Lung (tissue), 11 donors: ENCODE measurements at regions not wholly inside any gene's neighbourhood (a gene's known extent, or its start where the extent isn't known, plus 50 kb on each side); places are given as distances from the start of the nearest gene placed in this dataset.

Source experiments
- ATAC-seq: fragments of 200-7000 bp; cut with Tn5 transposase; one replicate; pipeline ENCODE4 v1.9.1; 2020; ENCODE audit warnings: moderate number of reproducible peaks; ENCODE audit not compliant: insufficient read depth, low FRiP score
- DNase-seq, 3 donors: peaks; one replicate each; pipeline ENCODE4 v3.0.0-alpha.2; 2013 to 2017
- H3K27ac ChIP-seq, 2 donors: one replicate each; pipeline ENCODE4 v1.5.1; 2013; ENCODE audit warnings: mild to moderate bottlenecking in 2 of 2, moderate library complexity in 2 of 2, control low read depth in 1 of 2, inconsistent platforms in 1 of 2, low read depth in 1 of 2, low read length in 1 of 2
- H3K27me3 ChIP-seq, 3 donors: one replicate each; pipeline ENCODE4 v1.5.1; 2013; ENCODE audit warnings: low read length in 2 of 3; ENCODE audit not compliant: control insufficient read depth in 3 of 3, insufficient read depth in 3 of 3
- H3K36me3 ChIP-seq, 4 donors: one replicate each; pipeline ENCODE4 v1.5.1; 2013; ENCODE audit warnings: low read length in 4 of 4, mild to moderate bottlenecking in 1 of 4, moderate library complexity in 1 of 4; ENCODE audit not compliant: control insufficient read depth in 4 of 4, insufficient read depth in 4 of 4
- H3K4me1 ChIP-seq, 5 donors: one replicate each; pipeline ENCODE4 v1.5.1; 2013; ENCODE audit warnings: low read length in 5 of 5, mild to moderate bottlenecking in 2 of 5, moderate library complexity in 1 of 5; ENCODE audit not compliant: control insufficient read depth in 5 of 5, insufficient read depth in 5 of 5
- H3K4me3 ChIP-seq: one replicate; pipeline ENCODE4 v1.5.1; 2013; ENCODE audit warnings: mild to moderate bottlenecking, control low read depth, moderate library complexity
- H3K9ac ChIP-seq, 2 donors: one replicate each; pipeline ENCODE4 v1.5.1; 2013; ENCODE audit warnings: low read length in 2 of 2, control low read depth in 1 of 2; ENCODE audit not compliant: insufficient read depth in 1 of 2
- H3K9me3 ChIP-seq, 4 donors: one replicate each; pipeline ENCODE4 v1.5.1; 2013; ENCODE audit warnings: low read length in 3 of 4, mild to moderate bottlenecking in 1 of 4, moderate library complexity in 1 of 4; ENCODE audit not compliant: control insufficient read depth in 4 of 4, insufficient read depth in 3 of 4
- WGBS, 2 donors: extraction: QIAGEN DNeasy Blood & Tissue Kit; methylation state at CpG; one replicate each; pipeline ENCODE4 v1.1.7; 2013; 5-methylcytosine and 5-hydroxymethylcytosine counted together
- TF ChIP-seq, protein P1 (sequence below): IDR thresholded peaks from 2 replicates; pipeline ENCODE4 v1.5.1; 2012; ENCODE audit warnings: mild to moderate bottlenecking; ENCODE audit errors: control extremely low read depth, extremely low read depth
- donor health status: control.
- donor health status: control.
- donor health status: Bipolar disorder and iron deficiency.
- donor health status: healthy.
- donor health status: DM: yes; HTN: yes; CAD: no.

GRCh38 chr9:91032121-91032531 lies 230.5 kb downstream of the SYK start:
- 82 to 89% methylated on average over 7 of the region's 7 CpGs for WGBS, 2 donors
- Histone ChIP-seq H3K9me3 (peaks cover 0 to 7% (median 0%) of the 10 kb centered on the region in 4 donors), H3K36me3 (no peaks in the 10 kb centered on the region), H3K4me3 (no peak overlapping the region), H3K4me1 (peaks cover 0 to 6% (median under 1%) of the 10 kb centered on the region in 5 donors), H3K9ac (no peak overlapping the region), H3K27ac (no peak overlapping the region), H3K27me3 (no peaks in the 10 kb centered on the region)
- DNase-seq (peak in 1 of 3 donors; percentile 54), ATAC-seq (no peak)
- TF ChIP-seq, protein P1, sequence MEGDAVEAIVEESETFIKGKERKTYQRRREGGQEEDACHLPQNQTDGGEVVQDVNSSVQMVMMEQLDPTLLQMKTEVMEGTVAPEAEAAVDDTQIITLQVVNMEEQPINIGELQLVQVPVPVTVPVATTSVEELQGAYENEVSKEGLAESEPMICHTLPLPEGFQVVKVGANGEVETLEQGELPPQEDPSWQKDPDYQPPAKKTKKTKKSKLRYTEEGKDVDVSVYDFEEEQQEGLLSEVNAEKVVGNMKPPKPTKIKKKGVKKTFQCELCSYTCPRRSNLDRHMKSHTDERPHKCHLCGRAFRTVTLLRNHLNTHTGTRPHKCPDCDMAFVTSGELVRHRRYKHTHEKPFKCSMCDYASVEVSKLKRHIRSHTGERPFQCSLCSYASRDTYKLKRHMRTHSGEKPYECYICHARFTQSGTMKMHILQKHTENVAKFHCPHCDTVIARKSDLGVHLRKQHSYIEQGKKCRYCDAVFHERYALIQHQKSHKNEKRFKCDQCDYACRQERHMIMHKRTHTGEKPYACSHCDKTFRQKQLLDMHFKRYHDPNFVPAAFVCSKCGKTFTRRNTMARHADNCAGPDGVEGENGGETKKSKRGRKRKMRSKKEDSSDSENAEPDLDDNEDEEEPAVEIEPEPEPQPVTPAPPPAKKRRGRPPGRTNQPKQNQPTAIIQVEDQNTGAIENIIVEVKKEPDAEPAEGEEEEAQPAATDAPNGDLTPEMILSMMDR, result no peak

DNA sequence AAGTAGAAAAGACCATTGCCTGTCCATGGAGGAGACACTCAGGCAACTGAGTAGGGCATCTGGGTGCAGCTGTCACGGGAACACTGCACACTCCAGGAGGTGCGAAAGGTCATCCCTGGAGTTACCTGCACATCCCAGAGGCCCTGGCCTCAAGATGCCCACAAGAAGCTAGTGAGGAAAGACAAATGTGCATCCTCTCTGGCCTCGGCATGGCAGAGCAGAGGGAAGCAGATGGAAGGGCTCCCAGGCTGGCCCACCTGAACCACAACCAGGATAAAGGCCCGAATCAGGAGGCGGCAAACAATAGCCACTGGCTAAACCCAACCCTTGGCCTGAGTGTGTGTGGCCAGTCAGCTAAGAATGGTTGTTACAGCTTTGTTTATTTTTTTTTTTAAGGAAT lies 231.7 kb downstream of the SYK start:
- Histone ChIP-seq H3K36me3 (no peaks in the 10 kb centered on the region), H3K27me3 (no peaks in the 10 kb centered on the region), H3K9me3 (peaks cover 0 to 5% (median 0%) of the 10 kb centered on the region in 4 donors), H3K9ac (no peak overlapping the region), H3K4me3 (no peak overlapping the region), H3K4me1 (peaks cover 0 to 18% (median 10%) of the 10 kb centered on the region in 5 donors), H3K27ac (no peak overlapping the region)
- DNase-seq, result no peak
- 96 to 98% methylated on average over 5 of the region's 5 CpGs for WGBS, 2 donors
- TF ChIP-seq, protein P1, result no peak
- ATAC-seq, result no peak

DNA sequence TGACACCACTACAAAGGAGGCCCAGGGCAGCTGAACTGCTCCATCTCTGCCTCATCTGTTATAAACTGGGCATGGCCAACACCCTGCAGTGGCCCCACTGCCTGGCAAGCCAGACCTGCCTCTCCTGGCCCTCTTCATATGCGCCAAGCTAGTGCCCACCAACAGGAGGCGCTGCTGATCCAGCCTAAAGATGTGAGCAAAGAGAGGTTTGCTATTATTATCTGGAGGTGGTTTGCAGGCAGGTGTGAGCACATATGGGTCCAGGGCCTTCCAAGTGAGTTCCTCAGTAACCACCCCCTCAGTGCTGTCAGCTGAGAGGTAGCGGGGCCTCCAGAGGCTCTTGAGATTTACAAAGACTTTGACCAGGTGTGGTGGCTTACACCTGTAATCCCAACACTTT lies 232.2 kb downstream of the SYK start:
- Histone ChIP-seq H3K9me3 (peaks cover 0 to 2% (median 0%) of the 10 kb centered on the region in 4 donors), H3K27me3 (peaks cover 0 to 2% (median 0%) of the 10 kb centered on the region in 3 donors), H3K27ac (no peak overlapping the region), H3K4me1 (peaks cover 0 to 19% (median 14%) of the 10 kb centered on the region in 5 donors), H3K9ac (no peak overlapping the region), H3K4me3 (no peak overlapping the region), H3K36me3 (no peaks in the 10 kb centered on the region)
- DNase-seq, result no peak
- ATAC-seq, result no peak
- WGBS, 2 donors, result 91 to 94% methylated on average over 3 of the region's 3 CpGs
- TF ChIP-seq, protein P1, result no peak

DNA sequence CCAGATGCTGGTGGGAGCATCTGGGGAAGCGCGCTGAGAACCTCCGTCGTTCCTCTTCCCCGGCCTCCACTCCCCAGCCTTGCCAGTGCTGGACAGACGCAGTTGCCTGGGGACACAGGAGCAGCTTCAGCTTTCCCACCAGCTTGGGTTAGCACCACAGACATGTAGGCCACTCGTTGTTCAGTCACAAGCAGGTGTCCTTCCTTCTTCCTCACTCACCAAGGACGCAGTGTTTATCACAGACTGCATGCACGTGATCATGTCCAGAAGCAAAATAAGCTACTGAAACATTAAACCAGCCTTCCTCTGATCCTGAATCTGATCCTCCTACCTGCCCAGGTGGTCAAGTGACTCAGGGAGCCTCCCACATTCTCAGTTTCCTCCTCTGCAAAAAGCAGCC lies 232.9 kb downstream of the SYK start:
- 91 to 94% methylated on average over 9 of the region's 9 CpGs for WGBS, 2 donors
- Histone ChIP-seq H3K9me3 (peaks cover 0 to 2% (median 0%) of the 10 kb centered on the region in 4 donors), H3K9ac (no peak overlapping the region), H3K27ac (no peak overlapping the region), H3K36me3 (no peaks in the 10 kb centered on the region), H3K27me3 (peaks cover 0 to 2% (median 0%) of the 10 kb centered on the region in 3 donors), H3K4me3 (no peak overlapping the region), H3K4me1 (peaks cover 0 to 19% (median 14%) of the 10 kb centered on the region in 5 donors)
- no peak for DNase-seq
- TF ChIP-seq, protein P1, result no peak
- no peak for ATAC-seq
